ENCODE measurements at regions not wholly inside any gene's neighbourhood (a gene's known extent, or its start where the extent isn't known, plus 50 kb on each side); places are given as distances from the start of the nearest gene placed in this dataset.
"Not testable (repeated sequence)": the region's sequence is repeated elsewhere in the genome, so short reads cannot be mapped to it uniquely, and the experiment has no call there.

DNA sequence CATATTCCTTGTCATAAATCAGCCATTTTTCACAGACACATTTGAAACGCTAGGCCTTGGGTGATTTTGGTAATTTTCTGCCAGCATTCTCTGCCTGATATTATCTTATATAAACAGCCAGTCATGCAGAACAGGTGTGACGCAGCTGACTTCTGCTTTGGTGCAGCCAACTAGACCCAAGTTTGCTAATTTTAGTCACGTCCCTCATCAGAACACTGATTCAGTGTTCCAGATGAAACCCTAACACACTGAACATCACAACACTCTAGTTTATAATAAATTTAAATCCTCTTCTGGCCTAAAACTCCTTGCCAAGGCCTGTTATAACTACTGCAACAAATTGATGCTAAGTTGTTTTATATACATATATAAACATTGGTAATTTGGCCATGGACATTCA, 386.1 kb downstream of the SEC23A start:
- DNase-seq, result peak in 13 of 56 donors; percentile 8 to 49 (median 28)

DNA sequence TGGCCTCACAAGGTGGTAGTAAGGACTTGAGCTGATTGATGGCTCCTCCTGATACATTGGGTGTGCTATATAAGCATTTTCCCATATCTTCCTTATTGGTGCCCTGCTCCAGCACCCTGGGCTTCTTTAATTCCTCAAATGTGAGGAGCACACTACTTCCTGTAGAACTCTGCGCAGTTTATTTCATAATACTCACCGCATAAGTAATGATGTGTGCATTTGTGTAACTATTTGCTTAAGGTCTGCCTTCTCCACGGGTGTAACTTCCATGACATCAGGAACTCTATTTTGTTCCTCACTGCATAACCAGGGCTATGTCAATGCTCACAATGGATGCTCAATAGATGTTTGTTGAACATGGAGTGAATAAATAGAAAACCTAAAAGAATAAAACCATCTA, 392.2 kb downstream of the SEC23A start:
- DNase-seq, result no peak

DNA sequence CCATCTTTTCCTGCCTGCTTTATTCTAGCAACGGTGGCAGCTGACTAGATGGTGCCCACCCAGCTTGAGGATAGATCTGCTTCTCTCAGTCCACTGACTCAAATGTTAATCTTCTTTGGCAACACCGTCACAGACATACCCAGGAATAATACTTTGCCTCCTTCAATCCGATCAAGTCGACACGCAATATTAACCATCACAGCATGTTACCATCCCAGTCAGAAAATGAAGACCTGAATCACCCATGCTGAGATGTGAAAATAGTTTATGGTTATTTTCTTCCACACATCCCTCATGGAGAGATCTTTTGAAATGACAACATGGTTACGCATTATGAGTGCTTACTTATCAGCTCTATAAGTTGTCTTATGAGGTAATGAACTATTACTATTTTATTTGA, 392.8 kb downstream of the SEC23A start:
- no peak for DNase-seq

DNA sequence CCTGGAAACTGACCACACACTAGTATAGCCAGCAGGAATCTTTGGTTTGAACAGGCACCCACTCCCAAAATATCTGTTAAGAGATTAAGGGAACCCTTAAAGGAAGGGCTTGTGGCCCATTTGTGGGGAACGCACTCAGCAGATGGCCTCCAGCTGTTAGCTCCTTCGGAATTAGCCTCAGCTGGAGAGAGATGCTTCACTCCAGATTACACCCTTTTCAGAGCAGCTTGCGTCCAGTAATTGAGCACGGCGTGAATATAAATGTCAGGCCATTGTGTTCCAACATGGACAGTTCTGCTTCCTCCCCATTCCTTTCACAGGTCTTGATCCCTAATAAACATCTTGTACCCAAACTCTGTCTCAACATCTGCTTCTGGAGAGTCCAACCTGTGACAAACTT, 397.8 kb downstream of the SEC23A start:
- no peak for DNase-seq

DNA sequence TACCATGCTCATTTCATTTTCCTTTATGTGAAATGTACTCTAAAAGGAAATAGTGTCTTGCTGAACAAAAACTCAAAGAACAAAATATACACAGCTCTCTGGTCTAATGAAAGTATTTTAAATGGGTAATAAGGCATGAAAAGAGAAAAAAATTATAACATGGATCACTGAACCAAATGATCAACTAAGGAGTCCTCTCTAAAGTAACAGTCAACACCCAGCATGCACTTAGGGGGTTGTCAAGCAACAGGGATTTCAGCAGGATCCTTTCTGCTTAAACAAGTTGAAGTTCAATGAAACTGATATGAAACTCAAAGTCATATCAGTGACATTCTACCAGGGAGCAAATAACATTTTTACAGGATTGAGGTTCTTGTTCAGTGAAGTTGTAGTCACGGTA, 398.8 kb downstream of the SEC23A start:
- DNase-seq, result no peak

DNA sequence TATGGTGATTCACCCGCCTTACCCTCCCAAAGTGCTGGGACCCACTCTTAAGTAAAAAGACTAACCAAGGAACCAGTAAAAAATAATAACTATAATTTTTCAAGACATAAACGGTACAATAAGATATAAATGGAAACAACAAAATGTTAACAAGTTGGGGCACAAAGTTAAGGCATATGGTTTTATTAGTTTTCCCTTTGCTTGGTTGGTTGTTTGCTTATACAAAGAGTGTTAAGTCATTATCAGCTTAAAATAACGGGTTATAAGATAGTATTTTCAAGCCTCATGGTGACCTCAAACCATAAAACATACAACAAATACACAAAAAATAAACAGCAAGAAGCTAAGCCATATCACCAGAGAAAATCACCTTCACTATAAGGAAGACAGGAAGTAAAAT, 406.1 kb downstream of the SEC23A start:
- no peak for DNase-seq

DNA sequence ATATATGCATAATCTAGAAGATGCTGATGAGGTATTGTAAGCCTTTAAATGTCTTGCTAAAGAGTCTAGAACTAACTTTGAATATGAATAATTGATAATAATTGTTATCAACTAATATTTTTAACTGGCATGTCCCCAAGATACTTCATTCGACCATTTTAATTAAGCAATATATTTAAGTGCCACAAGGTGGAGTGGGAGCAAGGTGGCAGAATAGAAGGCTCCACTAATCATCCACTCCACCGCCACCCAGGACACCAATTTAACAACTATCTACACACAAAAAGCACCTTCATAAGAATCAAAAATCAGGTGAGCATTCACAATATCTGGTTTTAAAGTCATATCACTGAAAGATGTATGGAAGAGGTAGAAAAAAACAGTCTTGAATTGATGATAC, 409.6 kb downstream of the SEC23A start:
- DNase-seq, result no peak

DNA sequence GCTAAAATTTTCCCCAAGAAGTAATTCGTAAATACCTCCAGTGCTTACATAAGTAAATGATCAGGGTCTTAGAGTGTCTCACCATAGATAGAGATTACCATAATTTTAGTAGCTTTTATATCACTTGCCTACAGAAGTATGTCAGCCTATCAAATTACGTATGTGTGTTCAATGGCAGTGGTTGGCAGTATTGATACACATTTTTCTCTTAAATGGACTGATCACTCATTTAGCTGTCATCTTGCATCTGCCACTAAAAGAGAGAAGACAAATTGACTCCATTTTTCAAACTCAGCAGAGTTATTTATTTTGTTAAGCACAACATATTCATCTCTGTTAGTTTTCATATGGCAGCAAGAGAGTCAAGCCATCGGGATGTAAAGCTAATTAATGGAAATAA, 413.1 kb upstream of the CLEC14A start:
- DNase-seq, result no peak

DNA sequence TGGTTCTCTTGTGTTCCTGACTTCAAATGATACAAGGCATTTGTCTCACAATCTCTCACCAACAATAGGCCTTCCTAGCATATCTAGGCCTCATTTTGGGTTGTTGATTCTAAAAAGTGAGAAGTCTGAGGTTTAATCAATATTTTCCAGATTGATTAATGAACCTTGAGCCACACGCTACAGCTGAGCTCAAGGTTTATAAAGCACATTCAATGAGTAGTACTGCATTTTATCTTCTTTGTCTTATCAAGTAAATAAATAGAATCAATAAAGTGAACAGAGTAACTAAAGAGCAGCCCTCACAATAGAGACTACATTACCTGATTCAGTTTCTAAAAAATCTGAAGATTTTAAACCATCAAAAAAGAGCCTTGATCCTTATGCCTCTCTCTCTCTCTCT, 407.5 kb upstream of the CLEC14A start:
- no peak for DNase-seq

DNA sequence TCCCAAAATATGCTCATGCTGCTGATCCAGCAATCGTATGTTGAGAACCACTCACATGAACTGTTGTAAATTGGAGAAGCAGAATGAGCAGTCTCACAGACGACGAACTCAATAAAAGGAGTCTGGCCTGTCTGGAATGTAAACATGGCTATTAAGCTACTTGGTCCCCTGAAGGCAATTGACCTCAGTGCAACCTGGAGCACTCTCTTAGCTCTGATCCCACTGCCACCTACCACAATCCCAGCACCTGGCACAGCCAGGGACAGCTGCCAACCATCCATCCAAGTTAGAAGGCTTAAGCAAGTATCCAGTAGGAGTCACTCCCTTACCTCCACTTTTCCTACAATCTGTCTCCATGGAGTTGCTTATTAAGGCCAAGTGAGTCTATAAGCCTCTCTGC, 406.9 kb upstream of the CLEC14A start:
- DNase-seq, result no peak

DNA sequence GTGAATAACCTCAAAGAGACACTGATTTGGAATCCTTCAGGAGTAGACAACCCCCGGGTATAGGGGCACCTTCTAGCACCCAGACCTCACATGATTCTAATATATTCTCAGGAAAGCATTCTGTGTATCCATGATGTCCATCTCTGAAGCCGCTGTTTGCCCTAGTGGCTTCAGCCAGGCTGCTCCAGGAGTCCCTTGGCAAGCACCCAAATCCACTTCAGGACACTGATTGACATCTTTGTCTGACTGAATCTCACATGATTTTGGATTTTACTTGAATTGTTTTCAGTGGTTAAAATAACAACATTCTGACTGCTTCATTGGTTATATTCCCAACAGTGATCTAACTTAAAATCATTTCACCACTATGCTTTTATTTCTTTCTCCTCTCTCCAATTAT, 390.5 kb upstream of the CLEC14A start:
- peak in 2 of 56 donors; percentile 9 to 49 for DNase-seq

DNA sequence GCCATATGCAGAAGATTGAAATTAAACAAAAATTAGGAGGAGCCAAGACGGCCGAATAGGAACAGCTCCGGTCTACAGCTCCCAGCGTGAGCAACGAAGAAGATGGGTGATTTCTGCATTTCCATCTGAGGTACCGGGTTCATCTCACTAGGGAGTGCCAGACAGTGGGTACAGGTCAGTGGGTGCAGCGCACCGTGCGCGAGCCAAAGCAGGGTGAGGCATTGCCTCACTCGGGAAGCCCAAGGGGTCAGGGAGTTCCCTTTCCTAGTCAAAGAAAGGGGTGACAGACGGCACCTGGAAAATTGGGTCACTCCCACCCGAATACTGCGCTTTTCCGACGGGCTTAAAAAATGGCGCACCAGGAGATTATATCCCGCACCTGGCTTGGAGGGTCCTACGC, 379.0 kb upstream of the CLEC14A start:
- DNase-seq, result not testable (repeated sequence)

DNA sequence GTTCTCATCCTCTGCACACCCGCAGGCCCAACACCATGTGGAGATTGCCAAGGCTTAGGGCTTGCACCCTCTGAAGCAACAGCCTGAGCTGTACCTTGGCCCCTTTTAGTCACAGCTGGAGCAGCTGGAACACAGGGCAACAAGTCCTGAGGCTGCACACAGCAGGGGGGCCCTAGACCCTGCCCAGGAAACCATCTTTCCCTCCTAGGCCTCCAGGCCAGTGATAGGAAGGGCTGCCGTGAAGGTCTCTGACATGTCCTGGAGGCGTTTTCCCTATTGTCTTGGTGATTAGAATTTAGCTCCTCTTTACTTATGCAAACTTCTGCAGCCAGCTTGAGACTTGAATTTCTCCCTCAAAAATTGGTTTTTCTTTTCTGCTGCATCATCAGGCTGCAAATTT, 373.5 kb upstream of the CLEC14A start:
- no peak for DNase-seq

DNA sequence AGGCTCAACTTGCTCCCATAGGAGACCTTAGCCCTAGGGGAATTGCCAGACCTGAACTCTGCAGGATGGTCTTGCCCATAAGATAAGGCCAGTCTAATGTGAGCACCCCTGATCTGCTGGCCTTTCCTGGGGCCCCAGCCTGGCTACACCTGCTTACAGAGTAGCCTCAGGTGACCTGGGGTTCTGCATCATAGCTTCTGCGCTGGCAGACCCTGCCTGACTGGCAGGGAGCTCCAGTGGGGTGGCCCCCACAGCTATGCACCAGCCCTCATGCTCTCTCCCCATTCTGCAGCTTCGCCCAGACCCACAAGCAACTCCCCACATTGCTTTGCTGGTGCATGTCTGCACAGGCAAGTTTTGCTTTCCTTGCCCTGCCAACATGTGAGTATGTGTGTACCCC, 371.3 kb upstream of the CLEC14A start:
- DNase-seq, result no peak

DNA sequence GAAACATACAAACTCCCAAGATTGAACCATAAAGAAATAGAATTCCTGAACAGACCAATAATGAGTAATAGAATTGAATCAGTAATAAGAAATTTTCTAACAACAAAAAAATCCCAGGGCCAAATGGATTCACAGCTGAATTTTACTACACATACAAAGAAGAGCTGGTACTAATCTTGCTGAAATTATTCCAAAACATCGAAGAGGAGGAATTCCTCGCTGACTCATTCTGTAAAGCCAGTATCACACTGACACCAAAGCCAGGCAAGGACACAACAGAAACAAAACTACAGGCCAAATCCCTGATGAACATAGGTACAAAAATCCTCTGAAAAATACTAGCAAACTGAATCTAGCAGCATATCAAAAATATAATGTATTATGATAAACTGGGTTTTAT, 367.8 kb upstream of the CLEC14A start:
- DNase-seq, result no peak

DNA sequence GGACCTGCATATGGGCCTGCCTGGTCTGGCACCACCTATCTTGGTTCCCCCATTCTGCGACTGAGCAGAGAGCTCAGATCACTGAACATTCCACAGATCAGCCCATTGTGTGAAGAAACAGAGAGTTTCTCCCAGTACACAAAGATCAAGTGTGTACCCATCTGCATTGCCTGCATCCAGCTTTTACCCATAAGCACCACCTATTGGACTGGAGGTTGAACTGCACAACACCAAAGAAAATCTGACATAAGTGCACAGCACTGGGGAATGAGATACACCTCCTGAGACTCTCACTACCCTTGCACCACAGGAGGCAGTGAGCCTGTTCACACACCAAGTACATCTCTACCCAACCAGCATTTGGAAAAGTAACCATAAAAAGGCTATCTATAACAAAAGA, 362.6 kb upstream of the CLEC14A start:
- no peak for DNase-seq

DNA sequence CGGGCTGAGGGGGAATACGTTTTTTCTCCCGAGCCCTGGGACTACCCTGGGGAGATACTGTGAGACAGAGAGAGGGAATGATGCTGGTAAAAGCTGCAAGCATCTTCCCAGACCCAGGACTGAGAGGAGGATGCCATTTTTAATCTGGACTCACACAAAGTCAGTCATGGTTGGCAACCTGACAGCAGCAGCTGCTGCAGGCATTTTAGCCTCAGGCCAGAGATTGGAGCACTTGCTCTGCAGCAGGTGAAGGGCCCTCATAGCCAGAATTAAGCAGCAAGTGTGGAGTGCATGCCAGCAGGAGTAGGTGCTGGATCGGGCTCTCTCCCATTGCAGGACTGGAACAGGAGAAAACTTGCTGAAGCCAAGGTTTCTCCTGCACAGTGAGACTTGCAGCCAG, 361.1 kb upstream of the CLEC14A start:
- peak in 10 of 56 donors; percentile 1 to 49 (median 10) for DNase-seq

DNA sequence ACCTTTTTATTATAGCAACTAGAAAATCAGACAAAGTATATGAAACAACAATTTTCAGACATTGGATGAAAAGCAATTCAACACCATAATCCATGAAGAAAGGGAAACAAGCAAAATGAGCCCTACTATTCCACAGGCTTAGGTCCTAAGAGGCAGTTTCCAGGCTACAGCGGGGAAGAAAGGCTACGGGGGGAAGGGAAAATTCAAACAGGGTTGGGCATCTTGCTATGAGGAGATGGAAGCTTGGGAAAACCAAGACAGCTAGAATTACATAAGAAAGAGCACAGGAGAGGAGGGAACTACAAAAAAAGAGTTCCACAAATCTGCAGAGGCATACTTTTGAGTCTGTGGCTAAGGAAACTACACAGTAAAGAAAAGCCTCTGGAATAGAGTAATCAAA, 356.0 kb upstream of the CLEC14A start:
- DNase-seq, result no peak

DNA sequence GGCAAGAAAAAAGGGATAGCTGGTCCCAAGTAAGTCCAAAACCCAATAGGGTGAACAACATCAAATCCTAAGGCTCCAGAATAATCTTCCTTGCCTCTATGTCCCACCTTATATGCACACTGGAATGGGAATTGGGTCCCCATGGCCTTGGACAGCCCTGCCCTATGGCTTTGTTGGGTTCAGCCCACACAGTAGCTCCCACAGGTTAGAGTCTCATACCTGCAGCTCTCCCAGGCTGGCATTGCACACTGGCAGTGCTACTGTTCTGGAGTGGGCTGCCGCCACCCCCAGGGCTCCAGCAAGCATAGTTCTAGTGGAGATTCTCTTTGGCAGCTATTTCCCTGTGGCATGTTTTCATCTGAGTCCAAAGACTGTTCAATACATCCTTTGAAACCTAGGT, 352.4 kb upstream of the CLEC14A start:
- DNase-seq, result no peak

DNA sequence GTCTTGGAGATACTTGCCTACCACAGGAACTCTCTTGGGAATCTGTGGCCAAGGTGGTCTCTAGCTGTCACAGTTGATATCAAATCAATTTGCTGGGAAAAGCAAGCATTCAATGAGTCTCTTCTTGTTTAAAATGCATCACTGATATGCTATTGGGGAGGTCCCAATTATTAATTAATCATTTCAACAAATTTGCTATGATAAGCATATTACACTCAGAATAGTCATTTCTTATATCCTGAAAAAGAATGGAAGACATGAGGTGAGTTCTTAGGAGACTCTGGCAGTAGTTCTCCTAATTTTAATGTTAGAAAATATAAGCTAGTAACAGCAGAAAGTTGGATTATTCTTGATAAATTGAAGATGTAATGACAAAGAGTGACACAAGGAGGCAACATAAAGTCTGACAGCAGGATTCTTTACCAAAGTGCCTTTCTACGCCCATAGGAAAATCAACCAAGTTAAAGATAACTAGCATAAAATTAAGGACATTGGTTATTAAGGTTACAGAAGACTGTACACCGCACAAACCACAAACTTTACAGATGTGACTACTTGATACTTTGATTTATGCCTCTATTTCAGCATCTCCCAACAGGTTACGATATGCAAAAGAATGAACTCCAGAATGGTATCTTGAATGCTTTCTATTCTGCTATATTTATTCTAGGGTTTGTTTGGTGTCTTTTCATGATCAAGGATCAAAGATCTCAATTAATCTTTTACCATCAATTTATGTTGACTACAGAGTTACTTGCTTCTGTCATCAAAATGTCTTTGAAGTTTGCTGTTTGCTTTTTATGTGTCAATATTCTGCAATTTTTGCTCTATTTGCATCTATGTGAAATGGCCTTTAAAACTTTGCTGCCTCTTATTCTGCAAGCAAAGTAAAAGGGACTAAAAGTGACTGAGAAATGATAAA, 349.6 kb upstream of the CLEC14A start:
- DNase-seq, result no peak

DNA sequence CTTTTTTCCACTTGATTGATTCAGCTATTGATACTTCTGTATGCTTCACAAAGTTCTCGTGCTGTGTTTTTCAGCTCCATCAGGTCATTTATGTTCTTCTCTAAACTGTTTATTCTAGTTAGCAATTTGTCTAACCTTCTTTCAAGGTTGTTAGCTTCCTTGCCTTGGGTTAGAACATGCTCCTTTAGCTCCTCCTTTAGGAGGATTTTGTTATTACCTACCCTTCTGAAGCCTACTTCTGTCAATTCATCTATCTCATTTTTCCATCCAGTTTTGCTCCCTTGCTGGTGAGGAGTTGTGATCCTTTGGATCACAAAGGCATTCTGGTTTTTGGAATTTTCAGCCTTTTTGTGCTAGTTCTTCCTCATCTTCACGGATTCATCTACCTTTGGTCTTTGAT, 344.7 kb upstream of the CLEC14A start:
- not testable (repeated sequence) for DNase-seq

DNA sequence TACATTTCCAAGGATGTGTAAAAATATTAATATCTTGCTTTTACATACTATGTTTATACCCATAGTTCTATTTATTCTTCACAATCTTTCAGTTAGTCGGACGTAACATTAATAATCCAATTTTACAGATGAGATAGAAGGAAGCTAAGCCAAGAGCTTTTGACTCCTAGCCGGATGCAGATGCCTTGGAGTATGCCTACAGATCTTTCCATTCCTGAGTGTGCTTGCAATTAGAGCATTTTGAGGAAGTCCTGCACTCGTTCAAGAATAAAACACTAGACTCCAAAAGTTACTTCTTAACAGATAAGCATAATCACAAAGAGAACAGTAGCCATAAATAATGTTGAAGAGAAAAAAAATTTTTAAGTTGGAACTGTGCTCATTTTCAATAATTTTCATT, 337.6 kb upstream of the CLEC14A start:
- no peak for DNase-seq

DNA sequence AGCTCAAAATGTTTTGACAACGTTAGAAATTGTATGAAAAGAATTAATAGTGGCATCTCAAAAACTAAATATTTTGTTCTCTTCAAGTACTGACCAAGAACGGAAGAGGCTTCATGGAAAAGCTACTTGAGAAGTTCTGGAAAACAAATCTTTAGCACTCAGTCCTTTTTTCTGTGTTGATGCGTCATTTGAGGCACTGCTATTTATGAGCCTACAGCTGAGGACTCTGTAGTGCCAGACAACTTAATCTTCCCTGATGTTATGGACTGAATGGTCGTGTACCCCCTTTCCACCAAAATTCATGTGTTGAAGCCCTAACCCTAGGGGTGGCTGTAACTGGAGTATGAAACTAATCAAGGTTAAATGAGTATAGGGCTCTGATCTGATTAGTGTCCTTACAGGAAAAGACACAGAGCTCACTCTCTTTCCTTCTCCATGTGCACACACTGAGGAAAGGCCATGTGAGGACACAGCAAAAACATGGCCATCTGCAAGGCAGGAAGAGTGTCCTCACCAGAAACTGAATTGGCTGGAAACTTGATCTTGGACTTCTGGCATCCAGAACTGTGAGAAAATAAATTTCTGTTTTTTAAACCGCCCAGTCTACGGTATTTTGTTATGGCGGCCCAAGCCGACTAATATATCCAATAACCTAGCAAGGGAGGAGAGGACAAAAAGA, 337.0 kb upstream of the CLEC14A start:
- no peak for DNase-seq

All from amygdala (tissue), 56 donors.